ENCODE measurements at regions not wholly inside any gene's neighbourhood (a gene's known extent, or its start where the extent isn't known, plus 50 kb on each side); places are given as distances from the start of the nearest gene placed in this dataset.

- DNase-seq: no peak
Observed at GRCh38 chr9:113646946-113647914, 183.7 kb downstream of the RGS3 start.

- DNase-seq: no peak
Observed at GRCh38 chr9:113648048-113648447, 184.5 kb downstream of the RGS3 start.

GRCh38 chr9:113648586-113648985, 185.1 kb downstream of the RGS3 start:
- no peak for DNase-seq

DNA sequence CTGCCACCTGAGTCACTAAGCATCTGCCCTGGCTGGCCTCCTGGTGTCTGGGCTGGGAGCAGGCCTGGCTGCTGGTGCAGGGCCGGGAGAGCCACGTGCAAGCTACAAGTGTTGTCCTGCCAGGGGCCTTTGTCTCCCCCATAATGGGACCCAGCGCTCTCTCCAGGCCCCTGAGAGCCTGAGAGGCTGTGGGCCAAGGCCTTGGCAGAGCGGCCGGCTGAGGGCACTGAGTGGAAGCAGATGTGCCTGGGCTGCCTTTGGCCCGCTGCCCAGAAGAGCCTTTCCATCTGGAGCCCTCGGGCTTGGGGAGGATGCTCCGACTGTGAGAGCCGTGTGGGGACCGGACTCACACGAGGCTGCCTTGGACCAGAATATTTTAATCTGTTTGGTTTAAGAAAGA, 185.5 kb downstream of the RGS3 start:
- DNase-seq: peak; percentile 81

GRCh38 chr9:113649855-113650206, 186.3 kb downstream of the RGS3 start:
- DNase-seq: no peak

DNA sequence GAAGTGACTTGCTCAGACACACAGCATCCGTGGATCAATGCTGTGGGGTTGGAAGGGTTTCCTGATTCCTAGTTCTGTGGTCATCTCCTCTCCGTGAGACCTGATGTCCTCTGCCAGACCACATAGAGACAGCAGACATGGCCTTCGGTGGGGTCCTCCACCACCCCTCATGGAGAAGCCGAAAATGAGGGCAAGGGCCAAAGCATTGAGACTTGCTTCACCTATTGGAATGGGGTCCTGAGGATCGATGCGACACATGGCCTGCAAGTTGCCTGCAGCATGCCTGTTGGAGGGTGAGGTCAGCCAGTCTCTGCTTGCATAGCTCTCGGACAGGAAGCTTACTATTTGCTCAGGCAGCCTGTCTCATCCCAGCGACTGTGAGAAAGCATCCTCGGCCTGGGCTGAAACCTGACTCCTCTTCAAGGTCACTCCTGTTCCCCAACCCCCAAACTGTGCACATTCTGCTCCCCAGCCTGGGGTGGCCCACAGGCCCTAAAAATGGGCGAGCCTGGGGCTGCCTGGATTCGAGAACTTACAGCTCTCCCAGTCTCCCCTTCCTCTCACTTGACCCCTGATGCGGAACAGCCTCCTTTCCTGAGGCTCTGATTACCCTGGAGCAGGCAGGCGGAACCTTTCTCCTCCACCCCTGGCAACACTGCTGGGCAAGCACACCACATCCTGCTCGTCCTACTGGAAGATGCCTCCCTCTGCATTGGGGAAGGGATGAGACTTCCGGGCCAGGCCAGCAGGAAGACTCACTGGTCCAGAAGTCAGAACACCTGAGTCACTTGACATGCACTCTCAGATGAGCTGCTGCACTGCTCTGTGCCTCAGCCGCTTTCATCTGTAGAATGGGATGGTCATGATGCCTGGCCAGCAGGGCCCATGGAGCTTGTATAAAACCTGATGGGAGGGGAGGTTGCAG, 186.9 kb downstream of the RGS3 start:
- peak; percentile 43 for DNase-seq

GRCh38 chr9:113651896-113652295, 188.4 kb downstream of the RGS3 start:
- no peak for DNase-seq

- DNase-seq: no peak
Observed at GRCh38 chr9:113652355-113653152, 189.0 kb downstream of the RGS3 start.

DNA sequence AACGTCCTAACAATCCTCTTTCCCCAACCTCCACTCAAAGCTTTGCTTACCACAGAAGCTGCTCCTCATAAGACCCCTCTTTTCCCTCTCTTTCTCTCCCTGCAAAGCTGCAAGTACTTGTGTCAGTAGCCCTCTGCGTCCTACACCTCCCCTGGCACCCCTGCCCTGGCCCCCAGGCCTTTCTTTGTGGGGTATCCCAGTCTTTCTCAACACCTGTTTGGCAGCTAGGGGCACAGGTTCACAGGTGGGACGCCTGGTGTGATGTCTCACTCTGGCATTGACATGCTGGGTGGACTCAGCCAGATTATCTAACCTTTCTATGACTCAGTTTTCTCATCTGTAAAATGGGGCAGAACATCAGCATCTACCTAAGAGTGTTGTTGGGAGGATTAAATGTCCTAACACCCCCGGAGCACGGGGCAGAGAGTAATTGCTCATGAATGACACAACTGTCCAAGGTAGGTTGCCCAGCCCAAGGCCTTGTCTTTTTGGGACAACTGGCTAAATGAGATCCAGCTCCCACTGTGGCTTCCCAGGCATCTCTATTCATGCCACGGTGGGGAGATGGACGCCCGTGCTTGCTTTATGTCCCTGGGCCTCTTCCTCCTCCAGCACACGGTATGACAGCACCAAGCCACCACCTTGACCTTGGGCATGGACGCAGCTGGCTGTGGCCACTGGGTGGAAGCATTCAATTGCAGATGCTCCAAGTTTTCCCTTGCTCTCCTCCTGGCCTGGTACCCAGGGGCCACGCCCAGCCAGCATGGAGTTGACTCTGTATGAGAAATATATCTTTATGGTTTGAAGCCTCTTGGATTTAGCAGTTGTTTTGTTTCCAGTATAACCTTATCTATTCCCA, 190.4 kb downstream of the RGS3 start:
- DNase-seq: no peak

DNA sequence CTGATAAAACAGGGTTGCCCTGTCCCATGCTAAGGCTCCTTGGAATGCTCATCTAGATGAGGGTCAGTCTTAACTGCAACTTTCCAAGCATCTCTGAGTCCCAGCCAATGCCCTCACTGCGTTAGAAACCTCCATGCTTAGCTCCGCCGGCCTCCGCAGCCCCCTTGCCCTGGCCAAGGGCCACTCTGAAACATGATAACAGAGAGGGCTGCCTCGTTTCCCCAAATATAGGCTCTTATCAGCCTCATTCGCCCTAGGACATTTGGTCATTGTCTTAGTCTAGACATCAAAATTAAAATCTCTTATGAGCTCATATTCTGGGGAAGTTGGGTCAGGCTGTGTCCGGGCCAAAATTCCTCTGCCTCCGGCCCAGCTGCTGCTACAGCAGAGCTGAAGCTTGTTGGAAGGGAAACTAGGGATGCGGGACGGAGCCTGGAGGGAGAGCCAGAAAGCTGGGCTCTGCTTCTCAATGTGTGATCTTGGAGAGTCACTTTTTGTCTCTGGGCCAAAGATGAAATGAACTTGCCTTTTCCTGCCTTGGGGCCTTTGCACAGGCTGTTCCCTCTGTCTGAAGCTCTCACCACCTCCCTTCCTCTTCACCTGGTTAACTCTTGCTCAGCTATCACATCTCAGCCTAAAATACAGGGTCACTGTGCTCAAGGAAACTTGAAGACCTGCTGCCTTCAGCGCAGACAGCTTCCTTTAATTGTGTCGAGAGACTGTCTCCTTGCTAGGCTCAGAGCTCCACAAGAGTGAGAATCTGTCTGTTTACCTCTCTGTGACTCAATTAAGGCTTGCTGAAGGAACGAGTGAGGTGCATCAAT, 191.3 kb downstream of the RGS3 start:
- no peak for DNase-seq

DNA sequence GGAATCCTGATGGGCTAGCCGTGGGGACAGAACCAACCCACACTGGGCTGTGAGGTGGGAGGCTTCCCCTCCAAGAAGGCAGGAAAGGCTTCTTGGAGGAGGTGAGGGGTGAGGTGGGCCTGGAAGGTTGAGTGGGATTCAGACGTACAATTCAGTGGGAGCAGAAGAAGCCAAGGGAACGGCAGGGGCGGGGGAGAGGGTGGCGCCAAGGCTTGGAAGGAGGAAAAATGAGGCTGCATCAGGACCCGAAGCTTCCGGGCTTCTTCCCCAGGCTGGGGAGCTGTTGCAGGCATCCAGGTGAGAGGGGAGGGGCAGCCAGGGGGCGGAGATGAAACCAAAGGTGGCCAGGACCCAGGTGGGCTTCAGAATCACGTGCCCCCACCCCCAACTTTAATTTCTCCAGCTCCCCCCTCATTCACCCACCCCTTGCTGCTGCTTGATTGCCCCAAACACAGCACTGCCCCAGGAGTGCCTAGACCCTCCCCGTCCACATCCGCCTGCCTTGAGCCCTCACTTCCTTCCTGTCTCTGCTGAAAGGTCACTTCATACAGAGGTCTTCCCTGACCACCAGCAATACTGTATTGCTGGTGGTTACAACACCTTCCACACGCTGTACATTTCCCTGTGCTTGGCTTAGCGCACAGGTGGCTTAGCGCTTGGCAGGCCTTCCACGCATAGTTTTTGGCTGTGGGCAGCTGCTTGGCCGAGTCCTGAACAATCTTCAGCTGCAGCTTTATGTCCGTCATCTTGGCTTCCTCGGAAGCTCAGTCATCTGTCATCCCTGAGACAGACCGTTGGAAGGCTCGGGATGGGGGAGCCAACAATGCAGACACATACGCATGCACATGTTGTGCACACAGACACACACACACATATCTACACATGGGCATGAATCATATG, 193.5 kb downstream of the RGS3 start:
- no peak for DNase-seq

DNA sequence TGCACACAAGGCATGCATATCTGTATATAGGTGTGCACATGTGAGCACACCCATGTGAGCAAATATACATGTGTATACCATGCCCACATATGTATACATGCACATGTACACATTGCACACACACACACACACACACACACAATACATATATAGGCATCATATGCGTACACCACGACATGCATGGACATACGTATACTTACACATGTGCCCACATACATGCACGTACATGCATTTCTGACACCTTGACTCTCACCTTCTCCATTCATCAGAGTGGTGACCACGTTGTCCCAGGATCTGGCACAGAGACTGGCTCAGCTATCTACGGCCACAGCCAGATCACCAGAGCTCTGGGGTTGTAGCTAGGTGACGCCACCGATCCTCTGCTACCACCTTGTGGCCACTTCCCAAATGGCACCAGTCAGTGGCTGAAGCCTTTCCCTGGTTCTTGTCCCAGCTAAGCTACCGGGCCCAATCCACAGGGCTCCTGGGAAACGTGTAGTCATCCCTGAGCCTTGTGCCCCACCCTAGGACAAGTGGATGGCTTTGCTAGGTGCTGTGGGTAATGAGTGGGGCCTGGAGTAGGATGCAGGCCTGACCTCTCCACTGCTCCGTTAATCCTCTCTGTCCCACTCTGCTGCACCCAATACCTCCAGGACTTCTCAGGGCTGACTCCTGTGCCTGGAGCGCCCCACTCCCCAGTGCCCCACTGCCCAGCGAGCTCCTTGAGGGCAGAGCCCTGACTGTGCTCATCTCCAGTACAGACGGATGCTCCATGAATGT, 194.4 kb downstream of the RGS3 start:
- peak; percentile 74 for DNase-seq

DNA sequence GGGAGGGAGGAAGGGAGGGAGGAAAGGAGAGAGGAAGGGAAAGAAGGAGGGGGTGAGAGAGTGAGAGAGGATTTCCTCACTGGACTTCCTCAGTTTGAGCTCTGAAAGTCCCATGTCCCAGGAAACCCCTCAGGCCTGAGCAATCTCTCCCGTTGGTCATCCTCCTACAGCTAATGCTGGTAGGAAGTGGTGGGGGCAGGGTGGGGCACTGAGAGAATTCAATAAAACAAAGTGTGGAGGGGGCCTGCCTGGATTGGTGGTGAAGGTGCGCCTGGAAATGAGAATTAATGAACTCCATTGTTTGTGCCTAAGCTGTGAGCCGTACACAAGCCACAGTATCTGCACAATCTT, 195.0 kb downstream of the RGS3 start:
- no peak for DNase-seq

DNA sequence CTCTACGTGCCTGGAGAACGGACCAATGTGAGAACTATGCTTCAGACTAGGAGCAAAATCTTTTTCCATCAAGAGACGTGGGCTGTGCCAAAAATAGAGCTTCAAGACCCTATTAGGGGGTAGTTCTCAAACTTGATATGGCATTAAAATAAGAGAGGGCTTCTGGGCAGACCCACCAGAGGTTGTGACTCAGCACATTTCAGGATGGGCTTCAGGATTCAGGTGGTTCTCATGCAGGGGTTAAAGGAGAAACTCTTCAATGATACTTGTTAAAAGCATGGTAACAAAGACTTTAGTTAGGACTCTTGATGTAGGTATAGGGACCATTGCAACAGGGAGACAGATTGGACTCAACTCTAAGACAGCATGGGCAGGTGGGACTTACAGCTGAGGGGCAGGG, 195.5 kb downstream of the RGS3 start:
- no peak for DNase-seq

- no peak for DNase-seq
Observed at GRCh38 chr9:113659740-113660139, 196.2 kb downstream of the RGS3 start.

- no peak for DNase-seq
Observed at GRCh38 chr9:113660196-113660595, 196.7 kb downstream of the RGS3 start.

DNA sequence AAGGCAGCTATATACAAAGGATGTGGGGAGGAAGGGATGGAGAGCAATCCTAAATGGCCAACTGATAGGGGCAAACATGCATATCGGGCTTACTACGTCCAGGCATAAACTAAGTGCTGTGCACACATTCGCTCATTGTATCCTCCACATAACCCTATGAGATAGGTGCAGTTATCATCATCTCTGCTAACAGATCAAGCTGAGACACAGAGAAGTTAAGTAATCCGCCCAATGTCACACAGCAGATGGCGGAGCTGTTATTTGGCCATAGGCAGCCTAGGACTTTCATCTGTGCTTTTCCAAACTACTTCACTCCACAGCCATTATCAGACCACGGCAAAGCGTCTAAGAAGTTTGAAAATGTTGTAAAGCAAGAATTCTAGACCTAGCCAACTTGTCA, 197.5 kb downstream of the RGS3 start:
- no peak for DNase-seq

DNA sequence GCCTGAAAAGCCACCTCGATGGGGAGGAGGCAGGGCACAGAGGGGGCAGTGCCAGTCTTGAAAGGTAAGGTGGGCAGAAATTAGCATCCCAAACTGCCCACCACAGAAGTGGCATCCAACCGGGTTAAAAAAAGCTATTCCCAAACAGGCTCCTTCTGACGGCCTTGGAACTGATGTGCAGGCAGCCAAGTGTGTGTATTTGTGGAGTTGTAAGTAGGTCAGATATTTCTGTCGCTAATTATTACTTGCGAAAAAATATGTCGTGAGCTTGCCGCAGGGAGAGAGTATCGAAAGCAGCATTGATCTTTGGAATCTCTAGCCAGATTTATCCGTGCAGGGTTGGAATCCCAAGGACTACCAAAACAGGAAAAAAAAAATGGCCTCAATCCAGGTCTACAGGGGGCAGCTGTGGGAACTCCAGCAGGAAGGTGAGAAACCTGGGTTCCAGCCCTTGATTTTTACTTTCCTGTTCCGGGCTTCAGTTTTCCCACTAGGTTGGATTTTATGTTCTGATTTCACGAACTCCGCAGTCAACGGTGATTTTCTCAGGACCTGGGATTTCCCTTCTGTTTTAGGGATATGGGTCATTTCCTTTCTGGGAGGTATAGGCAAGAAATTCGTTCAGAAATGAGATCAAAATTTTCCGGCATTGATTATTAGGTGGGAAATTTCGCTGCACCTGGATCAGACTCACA, 200.8 kb downstream of the RGS3 start:
- no peak for DNase-seq

DNA sequence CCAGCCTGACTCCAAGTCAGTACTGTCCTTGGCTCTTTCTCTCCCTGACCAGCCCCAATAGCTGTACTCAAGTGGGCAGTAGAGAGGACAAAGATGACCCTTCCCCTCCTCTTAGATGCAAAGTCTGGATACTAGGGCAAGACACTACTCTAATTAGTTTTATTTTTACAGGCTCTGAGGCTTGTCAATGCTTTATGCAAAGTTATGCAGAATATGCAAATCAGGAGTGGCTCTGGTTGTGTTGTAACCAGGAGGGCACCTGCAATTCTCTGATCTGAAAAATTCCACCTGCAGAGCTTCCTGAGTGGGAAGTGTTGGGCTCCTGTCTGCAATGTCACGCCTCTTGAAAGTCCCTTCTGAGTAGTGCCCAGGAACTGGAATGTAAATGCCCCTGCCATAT, 201.5 kb downstream of the RGS3 start:
- no peak for DNase-seq
